ENCODE measurements at regions not wholly inside any gene's neighbourhood (a gene's known extent, or its start where the extent isn't known, plus 50 kb on each side); places are given as distances from the start of the nearest gene placed in this dataset.

- no TSS peak for BruUV-seq (replicated peaks)
- intact Hi-C loops (cut with micrococcal nuclease; ENCODE audit: unreplicated experiment), result no loop called here
- H3K9me3 ChIP-seq, result no peaks in the 10 kb centered on the region
- Mint-ChIP-seq H3K36me3 (ENCODE audit: insufficient read depth, unreplicated experiment) (no peaks in the 10 kb centered on the region), H3K27ac (ENCODE audit: unreplicated experiment) (no peak overlapping the region), H3K27me3 (ENCODE audit: insufficient read depth, unreplicated experiment) (peaks cover 12% of the 10 kb centered on the region), H3K4me1 (ENCODE audit: low read depth, unreplicated experiment) (no peaks in the 10 kb centered on the region), H3K4me3 (ENCODE audit: unreplicated experiment) (no peak overlapping the region), H3K9me3 (ENCODE audit: unreplicated experiment) (no peaks in the 10 kb centered on the region)
- POLR2A ChIA-PET, result no interaction called here
- CTCF ChIA-PET, result no interaction called here
- no peaks in the 10 kb centered on the region for H3K4me1 ChIP-seq
- no peak overlapping the region for H3K4me3 ChIP-seq (ENCODE audit: low read depth, low read length)
- H3K36me3 ChIP-seq (ENCODE audit: control insufficient read depth, insufficient read depth, low read length), result no peaks in the 10 kb centered on the region
- DNase-seq, result no peak
- TF ChIP-seq CTCF (IDR thresholded peaks at IDR 0.05; ENCODE audit: insufficient read depth in 1 of 2, low read depth in 1 of 2, low read length in 1 of 2, severe bottlenecking in 1 of 2, unreplicated experiment in 1 of 2), result no peak
- no peaks in the 10 kb centered on the region for H3K27me3 ChIP-seq (replicated peaks; ENCODE audit: control insufficient read depth, insufficient read depth, low read length)
These were observed 143.4 kb downstream of the KIF26A start for GRCh38 chr14:104281768-104282301.

DNA sequence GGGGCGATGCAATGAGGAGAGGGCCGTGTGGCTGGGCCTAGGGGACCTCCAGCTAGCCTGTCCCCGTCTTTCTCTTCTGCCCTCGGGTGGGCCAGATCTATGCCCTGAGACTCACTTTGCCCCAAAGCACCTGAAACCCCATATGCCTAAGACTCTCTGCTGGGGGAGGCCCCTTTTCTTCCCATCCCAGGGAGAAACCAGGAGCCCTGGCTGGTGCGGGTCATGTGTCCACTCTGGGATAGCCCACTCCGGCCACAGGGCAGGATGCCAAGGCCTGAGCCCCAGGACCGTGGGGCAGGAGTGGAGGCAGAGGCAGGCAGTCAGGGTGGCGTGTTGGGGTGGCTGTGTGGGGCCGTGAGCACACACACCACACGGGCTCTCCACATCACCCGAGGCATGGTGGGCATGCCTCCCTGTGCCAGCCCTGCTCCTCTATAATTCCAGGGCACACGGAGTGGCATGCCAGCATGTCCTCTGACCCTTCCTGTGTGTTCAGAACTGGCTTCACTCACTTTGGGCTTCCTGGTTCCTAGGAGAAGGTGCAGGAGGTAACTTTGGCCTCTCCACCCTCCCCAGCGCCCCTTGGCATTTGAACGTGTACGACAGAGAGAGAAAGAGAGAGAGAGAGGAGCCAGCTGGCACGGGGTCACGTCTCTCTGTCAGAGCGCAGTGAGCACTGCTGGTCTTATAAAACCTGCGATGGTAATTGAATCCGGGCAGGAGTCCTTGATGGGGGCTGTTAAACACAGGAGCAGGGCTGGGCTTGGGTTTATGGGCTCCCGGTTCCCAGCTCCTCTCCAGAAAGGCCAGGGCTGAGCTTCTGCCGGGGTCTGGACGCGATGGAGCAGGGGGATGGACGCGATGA, 144.2 kb downstream of the KIF26A start:
- ChIA-PET CTCF (no interaction called here), POLR2A (no interaction called here)
- H3K27me3 Mint-ChIP-seq (ENCODE audit: insufficient read depth, unreplicated experiment), result peaks cover 7% of the 10 kb centered on the region
- no peaks in the 10 kb centered on the region for H3K9me3 Mint-ChIP-seq (ENCODE audit: unreplicated experiment)
- Histone ChIP-seq H3K27me3 (replicated peaks; ENCODE audit: control insufficient read depth, insufficient read depth, low read length) (no peaks in the 10 kb centered on the region), H3K4me3 (ENCODE audit: low read depth, low read length) (no peak overlapping the region), H3K9me3 (no peaks in the 10 kb centered on the region), H3K4me1 (no peaks in the 10 kb centered on the region), H3K36me3 (ENCODE audit: control insufficient read depth, insufficient read depth, low read length) (no peaks in the 10 kb centered on the region)
- no peak for TF ChIP-seq CTCF (IDR thresholded peaks at IDR 0.05; ENCODE audit: insufficient read depth in 1 of 2, low read depth in 1 of 2, low read length in 1 of 2, severe bottlenecking in 1 of 2, unreplicated experiment in 1 of 2)
- H3K27ac Mint-ChIP-seq (ENCODE audit: unreplicated experiment), result no peak overlapping the region
- no peaks in the 10 kb centered on the region for H3K36me3 Mint-ChIP-seq (ENCODE audit: insufficient read depth, unreplicated experiment)
- no peaks in the 10 kb centered on the region for H3K4me1 Mint-ChIP-seq (ENCODE audit: low read depth, unreplicated experiment)
- intact Hi-C loops (cut with micrococcal nuclease; ENCODE audit: unreplicated experiment), result no loop called here
- peak in 1 of 2 experiments; percentile 9 for DNase-seq
- no TSS peak for BruUV-seq (replicated peaks)
- H3K4me3 Mint-ChIP-seq (ENCODE audit: unreplicated experiment), result no peak overlapping the region

DNA sequence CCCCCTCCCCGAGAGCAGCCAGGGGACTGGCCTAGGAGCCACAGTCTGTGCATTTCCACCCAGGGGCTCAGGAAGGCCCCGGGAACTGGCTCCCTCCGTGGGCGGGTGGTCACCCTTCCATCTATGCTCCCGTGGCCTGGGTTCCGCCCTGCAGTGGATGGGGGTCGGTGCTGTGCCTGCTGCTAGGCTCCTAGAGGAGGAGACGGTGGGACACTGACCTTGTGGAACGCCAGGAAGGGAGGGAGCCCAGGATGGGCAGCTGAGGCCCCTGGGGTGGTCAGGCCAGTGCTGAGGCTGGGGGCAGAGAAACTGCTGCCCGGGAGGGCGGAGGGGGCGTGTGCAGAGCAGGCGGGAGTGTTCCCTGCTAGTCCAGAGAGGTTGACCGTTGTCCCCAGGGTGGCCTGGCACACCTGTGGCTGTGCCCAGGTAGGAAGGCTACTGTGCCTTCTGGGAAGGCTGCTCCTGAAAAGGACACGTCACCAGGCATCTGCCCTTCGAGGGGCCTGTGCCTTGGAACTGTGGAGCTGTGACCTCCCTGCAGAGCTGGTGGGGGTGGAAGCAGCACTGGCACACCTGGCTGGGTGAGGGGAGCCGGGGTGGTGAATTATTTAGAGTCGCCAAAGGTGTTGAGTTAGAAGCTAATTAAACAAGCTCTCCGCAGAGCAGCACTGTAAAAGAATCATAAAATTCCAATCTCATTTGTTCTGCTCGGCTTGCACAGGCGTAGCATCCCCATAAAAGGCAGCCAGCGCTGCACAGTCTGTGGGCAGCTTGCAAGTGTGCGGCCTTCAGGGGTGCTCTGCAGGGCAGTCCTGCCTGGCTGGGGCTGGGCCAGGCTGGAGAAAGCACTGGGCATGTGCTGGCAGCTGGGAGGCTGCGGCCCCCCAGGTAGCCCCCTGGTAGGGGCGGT, 145.1 kb downstream of the KIF26A start:
- no peaks in the 10 kb centered on the region for H3K27me3 ChIP-seq (replicated peaks; ENCODE audit: control insufficient read depth, insufficient read depth, low read length)
- ChIA-PET POLR2A (no interaction called here), CTCF (no interaction called here)
- peaks cover 4% of the 10 kb centered on the region for H3K9me3 Mint-ChIP-seq (ENCODE audit: unreplicated experiment)
- H3K27ac Mint-ChIP-seq (ENCODE audit: unreplicated experiment), result no peak overlapping the region
- BruUV-seq (replicated peaks), result no TSS peak
- peak in 1 of 2 experiments; percentile 25 for DNase-seq
- no peaks in the 10 kb centered on the region for H3K9me3 ChIP-seq
- no peak overlapping the region for H3K4me3 Mint-ChIP-seq (ENCODE audit: unreplicated experiment)
- intact Hi-C loops (cut with micrococcal nuclease; ENCODE audit: unreplicated experiment), result no loop called here
- no peaks in the 10 kb centered on the region for H3K36me3 Mint-ChIP-seq (ENCODE audit: insufficient read depth, unreplicated experiment)
- H3K27me3 Mint-ChIP-seq (ENCODE audit: insufficient read depth, unreplicated experiment), result peaks cover 2% of the 10 kb centered on the region
- H3K4me1 ChIP-seq, result no peaks in the 10 kb centered on the region
- H3K4me1 Mint-ChIP-seq (ENCODE audit: low read depth, unreplicated experiment), result no peaks in the 10 kb centered on the region
- no peaks in the 10 kb centered on the region for H3K36me3 ChIP-seq (ENCODE audit: control insufficient read depth, insufficient read depth, low read length)
- no peak overlapping the region for H3K4me3 ChIP-seq (ENCODE audit: low read depth, low read length)
- TF ChIP-seq CTCF (IDR thresholded peaks at IDR 0.05; ENCODE audit: insufficient read depth in 1 of 2, low read depth in 1 of 2, low read length in 1 of 2, severe bottlenecking in 1 of 2, unreplicated experiment in 1 of 2), result no peak
